RWPE1 (cell line): ENCODE measurements at regions not wholly inside any gene's neighbourhood (a gene's known extent, or its start where the extent isn't known, plus 50 kb on each side); places are given as distances from the start of the nearest gene placed in this dataset.

Experiments used
- CTCF ChIA-PET: fragments of 350-600 bp; sonication (Branson Sonifier 250); formaldehyde crosslinking; extraction: SDS; loops from one replicate; lab custom pipeline; 2021; lab: Yijun Ruan, JAX
- POLR2A ChIA-PET: fragments of 400-600 bp; formaldehyde crosslinking; extraction: SDS; loops from one replicate; lab custom pipeline; 2020; ENCODE audit warnings: antibody characterized with exemption; ENCODE audit not compliant: low non-redundant PET; lab: Yijun Ruan, JAX
- DNase-seq: peaks from one replicate; pipeline ENCODE4 v3.0.0; 2012; ENCODE audit warnings: low spot score
- H3K27ac ChIP-seq: fragments of 450-650 bp; 2 replicates; pipeline ENCODE4 v1.5.1; 2017
- CTCF ChIP-seq: fragments of 450-650 bp; conservative IDR thresholded peaks from 2 replicates; pipeline ENCODE4 v1.5.1; 2017; ENCODE audit warnings: low read depth, mild to moderate bottlenecking

GRCh38 chr22:48824712-48825651, 1002.7 kb downstream of the BRD1 start:
- no peak overlapping the region for H3K27ac ChIP-seq
- DNase-seq, result no peak
- TF ChIP-seq CTCF, result no peak
- ChIA-PET POLR2A (no interaction called here), CTCF (no interaction called here)

- POLR2A ChIA-PET, result no interaction called here
These were observed 1003.7 kb downstream of the BRD1 start for GRCh38 chr22:48823941-48824340.

GRCh38 chr22:48822278-48823233, 1005.1 kb downstream of the BRD1 start:
- no peak overlapping the region for H3K27ac ChIP-seq
- CTCF ChIA-PET, result no interaction called here
- DNase-seq, result no peak
- POLR2A ChIA-PET, result no interaction called here
- no peak for TF ChIP-seq CTCF

More at GRCh38 chr22:48823941-48824340, 1003.7 kb downstream of the BRD1 start:
- no peak for DNase-seq
- no peak overlapping the region for H3K27ac ChIP-seq
- no peak for TF ChIP-seq CTCF
- CTCF ChIA-PET, result no interaction called here

- no peak for TF ChIP-seq CTCF
- no peak overlapping the region for H3K27ac ChIP-seq
- POLR2A ChIA-PET, result no interaction called here
- CTCF ChIA-PET, result no interaction called here
- no peak for DNase-seq
These were observed 1005.9 kb downstream of the BRD1 start for GRCh38 chr22:48821727-48822126.

GRCh38 chr22:48821346-48821690, 1006.4 kb downstream of the BRD1 start:
- POLR2A ChIA-PET, result no interaction called here
- CTCF ChIA-PET, result no interaction called here

More at GRCh38 chr22:48821346-48821690, 1006.4 kb downstream of the BRD1 start:
- no peak for TF ChIP-seq CTCF
- DNase-seq, result no peak
- no peak overlapping the region for H3K27ac ChIP-seq
